Astrocyte (in vitro differentiated cells and primary cell): ENCODE measurements at regions not wholly inside any gene's neighbourhood (a gene's known extent, or its start where the extent isn't known, plus 50 kb on each side); places are given as distances from the start of the nearest gene placed in this dataset.

Experiments used
- DNase-seq: peaks from one replicate; pipeline ENCODE4 v3.0.0-alpha.2; 2010; ENCODE audit warnings: low read depth
- FAIRE-seq: peaks from 2 replicates; lab custom pipeline; 2011; peaks lifted over from hg19 to GRCh38; lab: Jason Lieb, UNC
- H2AFZ ChIP-seq: 2 replicates; pipeline ENCODE4 v1.6.0; 2012; ENCODE audit warnings: low read depth, low read length, inconsistent platforms
- H3K27ac ChIP-seq: 2 replicates; pipeline ENCODE4 v1.5.1; 2011; ENCODE audit warnings: low read depth, low read length, inconsistent platforms
- H3K27me3 ChIP-seq: 2 replicates; pipeline ENCODE4 v1.6.0; 2011; ENCODE audit warnings: low read length, inconsistent platforms; ENCODE audit not compliant: insufficient read depth
- H3K36me3 ChIP-seq: 2 replicates; pipeline ENCODE4 v1.5.1; 2011; ENCODE audit warnings: low read length, inconsistent platforms; ENCODE audit not compliant: insufficient read depth
- H3K4me1 ChIP-seq: 2 replicates; pipeline ENCODE4 v1.5.1; 2011; ENCODE audit warnings: low read length, inconsistent platforms; ENCODE audit not compliant: insufficient read depth
- H3K4me2 ChIP-seq: 2 replicates; pipeline ENCODE4 v1.6.0; 2012; ENCODE audit warnings: low read length, inconsistent platforms
- H3K4me3 ChIP-seq: 2 replicates; pipeline ENCODE4 v1.5.1; 2011; ENCODE audit warnings: low read depth, mild to moderate bottlenecking, low read length, inconsistent platforms; ENCODE audit not compliant: insufficient read depth
- H3K79me2 ChIP-seq: 2 replicates; pipeline ENCODE4 v1.6.0; 2012; ENCODE audit warnings: mild to moderate bottlenecking, low read length, inconsistent platforms; ENCODE audit not compliant: insufficient read depth
- H3K9ac ChIP-seq: 2 replicates; pipeline ENCODE4 v1.6.0; 2012; ENCODE audit warnings: mild to moderate bottlenecking, low read length, inconsistent platforms
- H3K9me3 ChIP-seq: 2 replicates; pipeline ENCODE4 v1.5.1; 2012; ENCODE audit warnings: low read depth, mild to moderate bottlenecking, low read length, inconsistent platforms; ENCODE audit not compliant: insufficient read depth
- H4K20me1 ChIP-seq: 2 replicates; pipeline ENCODE4 v1.6.0; 2012; ENCODE audit warnings: low read length, inconsistent platforms; ENCODE audit not compliant: insufficient read depth
- H3K27ac Mint-ChIP-seq: one replicate; pipeline ENCODE4 v1.8.0; 2021; ENCODE audit warnings: mild to moderate bottlenecking, mixed read lengths; ENCODE audit not compliant: unreplicated experiment
- H3K27me3 Mint-ChIP-seq: one replicate; pipeline ENCODE4 v1.8.0; 2021; ENCODE audit warnings: low read depth, mixed read lengths; ENCODE audit not compliant: unreplicated experiment
- H3K36me3 Mint-ChIP-seq: one replicate; pipeline ENCODE4 v1.8.0; 2021; ENCODE audit warnings: low read depth, mixed read lengths; ENCODE audit not compliant: unreplicated experiment
- H3K4me1 Mint-ChIP-seq: one replicate; pipeline ENCODE4 v1.8.0; 2021; ENCODE audit warnings: low read depth, mixed read lengths; ENCODE audit not compliant: unreplicated experiment
- H3K4me3 Mint-ChIP-seq: one replicate; pipeline ENCODE4 v1.8.0; 2021; ENCODE audit warnings: mild to moderate bottlenecking, moderate library complexity, mixed read lengths; ENCODE audit not compliant: unreplicated experiment
- H3K9me3 Mint-ChIP-seq: one replicate; pipeline ENCODE4 v1.8.0; 2021; ENCODE audit warnings: mild to moderate bottlenecking, mixed read lengths; ENCODE audit not compliant: unreplicated experiment
- CTCF ChIP-seq: IDR thresholded peaks from 2 replicates; pipeline ENCODE4 v1.5.1; 2011; ENCODE audit warnings: low read depth, mild to moderate bottlenecking, inconsistent platforms, low read length, moderate library complexity; ENCODE audit not compliant: insufficient read depth
- EZH2 ChIP-seq: IDR thresholded peaks from 2 replicates; pipeline ENCODE4 v1.6.1; 2012; ENCODE audit warnings: mild to moderate bottlenecking, low read length, inconsistent platforms; ENCODE audit not compliant: insufficient read depth

- Mint-ChIP-seq H3K4me1 (no peaks in the 10 kb centered on the region), H3K4me3 (no peak overlapping the region), H3K27ac (no peak overlapping the region), H3K36me3 (no peaks in the 10 kb centered on the region), H3K27me3 (peaks cover 37% of the 10 kb centered on the region), H3K9me3 (no peaks in the 10 kb centered on the region)
- H3K9me3 ChIP-seq, result no peaks in the 10 kb centered on the region
- no peak overlapping the region for H3K9ac ChIP-seq
- H3K4me3 ChIP-seq, result no peak overlapping the region
- no peaks in the 10 kb centered on the region for H3K36me3 ChIP-seq
- no peaks in the 10 kb centered on the region for H4K20me1 ChIP-seq
- peaks cover 19% of the 10 kb centered on the region for H3K27me3 ChIP-seq
- no peak overlapping the region for H3K27ac ChIP-seq
- no peaks in the 10 kb centered on the region for H3K79me2 ChIP-seq
- peaks cover 3% of the 10 kb centered on the region for H3K4me1 ChIP-seq
- no peak overlapping the region for H3K4me2 ChIP-seq
- no peak for DNase-seq
- no peak overlapping the region for H2AFZ ChIP-seq
- no peak for FAIRE-seq
- TF ChIP-seq CTCF (no peak), EZH2 (no peak)
These were observed 520.7 kb downstream of the MED13L start for GRCh38 chr12:115756804-115757203.

GRCh38 chr12:115756271-115756670, 521.2 kb downstream of the MED13L start:
- Histone ChIP-seq H3K4me3 (no peak overlapping the region), H3K27me3 (peaks cover 19% of the 10 kb centered on the region), H2AFZ (no peak overlapping the region), H3K4me1 (peaks cover 3% of the 10 kb centered on the region), H3K79me2 (no peaks in the 10 kb centered on the region), H3K36me3 (no peaks in the 10 kb centered on the region), H3K4me2 (no peak overlapping the region), H3K27ac (no peak overlapping the region), H4K20me1 (no peaks in the 10 kb centered on the region), H3K9me3 (no peaks in the 10 kb centered on the region), H3K9ac (no peak overlapping the region)
- peaks cover 33% of the 10 kb centered on the region for H3K27me3 Mint-ChIP-seq
- no peak for TF ChIP-seq EZH2
- no peak for FAIRE-seq
- no peak for DNase-seq
- H3K27ac Mint-ChIP-seq, result no peak overlapping the region
- H3K36me3 Mint-ChIP-seq, result no peaks in the 10 kb centered on the region
- H3K4me3 Mint-ChIP-seq, result no peak overlapping the region
- H3K9me3 Mint-ChIP-seq, result no peaks in the 10 kb centered on the region
- no peaks in the 10 kb centered on the region for H3K4me1 Mint-ChIP-seq

GRCh38 chr12:115755725-115756085, 521.8 kb downstream of the MED13L start:
- no peaks in the 10 kb centered on the region for H3K36me3 Mint-ChIP-seq
- H2AFZ ChIP-seq, result no peak overlapping the region
- no peak overlapping the region for H3K4me3 ChIP-seq
- FAIRE-seq, result no peak
- no peak for DNase-seq
- no peaks in the 10 kb centered on the region for H3K36me3 ChIP-seq
- H3K9ac ChIP-seq, result no peak overlapping the region
- no peak overlapping the region for H3K27ac ChIP-seq
- no peaks in the 10 kb centered on the region for H3K4me1 Mint-ChIP-seq
- peaks cover 19% of the 10 kb centered on the region for H3K27me3 ChIP-seq
- no peaks in the 10 kb centered on the region for H3K9me3 ChIP-seq
- H3K27me3 Mint-ChIP-seq, result peaks cover 30% of the 10 kb centered on the region
- no peak overlapping the region for H3K27ac Mint-ChIP-seq
- H3K9me3 Mint-ChIP-seq, result no peaks in the 10 kb centered on the region
- H3K4me2 ChIP-seq, result no peak overlapping the region
- TF ChIP-seq EZH2 (no peak), CTCF (no peak)
- H3K4me3 Mint-ChIP-seq, result no peak overlapping the region
- H3K79me2 ChIP-seq, result no peaks in the 10 kb centered on the region
- H3K4me1 ChIP-seq, result peaks cover 3% of the 10 kb centered on the region
- no peaks in the 10 kb centered on the region for H4K20me1 ChIP-seq
